Gastroesophageal sphincter (tissue), 4 donors: ENCODE measurements at regions not wholly inside any gene's neighbourhood (a gene's known extent, or its start where the extent isn't known, plus 50 kb on each side); places are given as distances from the start of the nearest gene placed in this dataset.

ENCODE experiments used
- ATAC-seq: fragments of 150-250 bp; one replicate; pipeline ENCODE4 v1.9.1; 2016; ENCODE audit warnings: mild to moderate bottlenecking, moderate library complexity
- H3K27ac ChIP-seq, 4 donors: fragments of 200-600 bp; sonication (generic) in 3 of 4; 1 replicate in 3 of 4; 2 replicates in 1 of 4; pipeline ENCODE4 v1.5.1; 2016 to 2019
- H3K27me3 ChIP-seq: fragments of 200-600 bp; sonication (generic); one replicate; pipeline ENCODE4 v1.5.1; 2019
- H3K36me3 ChIP-seq, 2 donors: fragments of 200-600 bp; sonication (generic); one replicate each; pipeline ENCODE4 v1.5.1; 2019; ENCODE audit warnings: control low read depth in 1 of 2
- H3K4me1 ChIP-seq, 3 donors: fragments of 200-600 bp; sonication (generic); 1 replicate in 2 of 3; 2 replicates in 1 of 3; pipeline ENCODE4 v1.5.1; 2016 to 2019; ENCODE audit warnings: control low read depth in 2 of 3
- H3K4me3 ChIP-seq, 2 donors: fragments of 200-600 bp; sonication (generic); one replicate each; pipeline ENCODE4 v1.5.1; 2019; ENCODE audit warnings: mild to moderate bottlenecking in 1 of 2, moderate library complexity in 1 of 2
- H3K9me3 ChIP-seq, 3 donors: fragments of 200-600 bp; sonication (generic); one replicate each; pipeline ENCODE4 v1.5.1; 2017 to 2019; ENCODE audit warnings: control low read depth in 2 of 3
- EP300 ChIP-seq: sonication (generic); formaldehyde crosslinking; IDR thresholded peaks from one replicate; pipeline ENCODE4 v1.6.1; 2017; ENCODE audit warnings: antibody characterized with exemption, mild to moderate bottlenecking
- POLR2A ChIP-seq, 2 donors: fragments of 450-650 bp; IDR thresholded peaks; one replicate each; pipeline ENCODE4 v1.6.1; 2017; ENCODE audit warnings: antibody characterized with exemption in 2 of 2, mild to moderate bottlenecking in 2 of 2, moderate library complexity in 1 of 2
- POLR2AphosphoS5 ChIP-seq: sonication (generic); formaldehyde crosslinking; IDR thresholded peaks from one replicate; pipeline ENCODE4 v1.6.1; 2017; ENCODE audit warnings: antibody characterized with exemption
- WGBS, 2 donors: methylation state at CpG; one replicate each; pipeline ENCODE4 v1.1.5; 2018; ENCODE audit warnings: low coverage in 1 of 2; 5-methylcytosine and 5-hydroxymethylcytosine counted together
- TF ChIP-seq, protein P1 (sequence below), 4 experiments: fragments of 200-600 bp in 2 of 4; fragments of 450-650 bp in 2 of 4; sonication (generic) in 1 of 4; IDR thresholded peaks; one replicate each; pipeline ENCODE4 v1.5.1; 2017 to 2019; ENCODE audit warnings: antibody characterized with exemption in 4 of 4, mild to moderate bottlenecking in 2 of 4, moderate library complexity in 2 of 4

- TF ChIP-seq EP300, result no peak
- TF ChIP-seq POLR2A (IDR thresholded peaks at IDR 0.05), result no peak
- TF ChIP-seq POLR2AphosphoS5, result peak; percentile 75
- peaks cover 0 to 60% (median 27%) of the 10 kb centered on the region in 3 donors for H3K4me1 ChIP-seq
- no peaks in the 10 kb centered on the region for H3K27me3 ChIP-seq
- H3K36me3 ChIP-seq, result no peaks in the 10 kb centered on the region
- H3K4me3 ChIP-seq, result no peak overlapping the region
- ATAC-seq, result peak; percentile 87
- H3K9me3 ChIP-seq, result no peaks in the 10 kb centered on the region
- WGBS, 2 donors, result no CpG with 5 or more reads among the region's 19 CpGs
- peak overlapping the region; percentile 52 to 92 (median 88) for H3K27ac ChIP-seq
These were observed 65.5 kb upstream of the GPC1 start for GRCh38 chr2:240369801-240370585.

DNA sequence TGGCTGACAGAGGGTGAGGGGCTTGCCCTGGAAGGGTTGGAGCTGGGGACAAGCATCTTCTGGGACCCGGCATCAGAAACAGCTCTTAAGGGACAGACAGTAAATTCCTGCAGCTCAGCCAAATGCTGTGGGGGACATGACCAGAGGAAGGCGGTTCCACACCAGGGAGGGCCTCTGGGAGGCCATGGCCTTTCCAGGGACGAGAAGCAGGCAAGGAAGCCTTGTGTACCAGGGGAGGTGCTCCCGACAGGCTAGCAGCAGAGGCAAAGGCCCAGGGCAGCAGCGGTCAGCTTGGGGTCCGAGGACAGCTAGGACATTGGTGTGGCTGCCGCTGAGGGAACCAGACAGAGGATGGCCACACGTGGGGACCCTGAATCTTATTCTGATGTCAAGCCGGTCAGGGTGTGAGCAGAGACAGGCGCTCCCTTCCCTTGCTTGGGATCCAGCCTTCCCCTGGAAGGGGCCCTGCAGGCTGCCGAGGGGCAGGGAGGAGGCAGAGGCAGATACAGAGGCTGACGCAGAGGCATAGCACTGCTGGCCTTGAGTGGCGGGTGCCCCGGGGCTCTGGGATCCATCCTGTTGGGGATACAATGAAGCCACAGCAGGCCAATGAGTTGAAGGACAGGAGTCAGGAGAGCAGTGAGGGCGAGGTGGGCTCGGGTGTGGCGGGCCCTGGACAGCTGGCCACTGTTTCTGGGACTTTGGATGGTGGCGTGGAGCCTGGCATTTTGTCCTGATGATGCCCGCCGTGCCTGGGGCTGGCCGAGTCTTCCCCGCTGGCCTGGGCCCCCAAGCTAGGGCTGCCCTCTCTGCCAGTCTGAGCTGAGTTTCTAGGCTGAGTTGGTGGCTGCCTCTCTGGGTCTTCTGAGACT is 64.1 kb upstream of the GPC1 start:
- Histone ChIP-seq H3K4me3 (no peak overlapping the region), H3K36me3 (no peaks in the 10 kb centered on the region), H3K27me3 (no peaks in the 10 kb centered on the region), H3K4me1 (peaks cover 0 to 56% (median 28%) of the 10 kb centered on the region in 3 donors), H3K9me3 (no peaks in the 10 kb centered on the region), H3K27ac (peak overlapping the region in 3 of 4 donors; percentile 88 to 92 (median 89))
- no peak for ATAC-seq
- TF ChIP-seq POLR2A (IDR thresholded peaks at IDR 0.05) (no peak), POLR2AphosphoS5 (no peak), EP300 (no peak)
- TF ChIP-seq, protein P1, sequence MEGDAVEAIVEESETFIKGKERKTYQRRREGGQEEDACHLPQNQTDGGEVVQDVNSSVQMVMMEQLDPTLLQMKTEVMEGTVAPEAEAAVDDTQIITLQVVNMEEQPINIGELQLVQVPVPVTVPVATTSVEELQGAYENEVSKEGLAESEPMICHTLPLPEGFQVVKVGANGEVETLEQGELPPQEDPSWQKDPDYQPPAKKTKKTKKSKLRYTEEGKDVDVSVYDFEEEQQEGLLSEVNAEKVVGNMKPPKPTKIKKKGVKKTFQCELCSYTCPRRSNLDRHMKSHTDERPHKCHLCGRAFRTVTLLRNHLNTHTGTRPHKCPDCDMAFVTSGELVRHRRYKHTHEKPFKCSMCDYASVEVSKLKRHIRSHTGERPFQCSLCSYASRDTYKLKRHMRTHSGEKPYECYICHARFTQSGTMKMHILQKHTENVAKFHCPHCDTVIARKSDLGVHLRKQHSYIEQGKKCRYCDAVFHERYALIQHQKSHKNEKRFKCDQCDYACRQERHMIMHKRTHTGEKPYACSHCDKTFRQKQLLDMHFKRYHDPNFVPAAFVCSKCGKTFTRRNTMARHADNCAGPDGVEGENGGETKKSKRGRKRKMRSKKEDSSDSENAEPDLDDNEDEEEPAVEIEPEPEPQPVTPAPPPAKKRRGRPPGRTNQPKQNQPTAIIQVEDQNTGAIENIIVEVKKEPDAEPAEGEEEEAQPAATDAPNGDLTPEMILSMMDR (IDR thresholded peaks at IDR 0.05), result no peak
- WGBS, 2 donors, result 90% methylated on average over 11 of the region's 22 CpGs; no CpG with 5 or more reads in 1 of the 2 donors

DNA sequence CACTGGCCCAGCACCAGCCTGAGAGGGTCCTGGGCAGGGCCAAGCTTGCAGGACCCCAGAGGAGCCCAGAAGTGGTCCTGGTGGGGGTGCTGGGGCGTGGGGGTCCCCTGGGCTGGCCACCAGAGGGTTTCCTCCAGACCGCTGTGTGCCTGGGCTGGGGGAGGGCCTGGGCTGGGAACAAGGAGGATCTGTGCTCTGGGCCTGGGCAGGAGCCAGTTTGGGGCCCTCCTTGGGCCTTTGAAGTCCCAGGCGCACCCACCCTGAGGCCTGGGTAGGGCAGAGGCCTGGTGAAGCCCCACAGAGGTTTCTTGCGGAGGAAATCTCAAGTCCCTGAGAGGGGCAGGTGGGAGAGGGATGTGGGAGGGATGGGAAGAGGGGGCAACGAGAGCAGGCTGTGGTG is 63.4 kb upstream of the GPC1 start:
- no peaks in the 10 kb centered on the region for H3K36me3 ChIP-seq
- no CpG with 5 or more reads among the region's 5 CpGs for WGBS, 2 donors
- peak overlapping the region in 3 of 4 donors; percentile 6 to 89 (median 88) for H3K27ac ChIP-seq
- TF ChIP-seq, protein P1 (IDR thresholded peaks at IDR 0.05), result no peak
- TF ChIP-seq POLR2AphosphoS5 (no peak), EP300 (no peak), POLR2A (IDR thresholded peaks at IDR 0.05) (no peak)
- H3K9me3 ChIP-seq, result no peaks in the 10 kb centered on the region
- H3K4me3 ChIP-seq, result no peak overlapping the region
- H3K4me1 ChIP-seq, result peaks cover 0 to 56% (median 28%) of the 10 kb centered on the region in 3 donors
- ATAC-seq, result no peak
- no peaks in the 10 kb centered on the region for H3K27me3 ChIP-seq

DNA sequence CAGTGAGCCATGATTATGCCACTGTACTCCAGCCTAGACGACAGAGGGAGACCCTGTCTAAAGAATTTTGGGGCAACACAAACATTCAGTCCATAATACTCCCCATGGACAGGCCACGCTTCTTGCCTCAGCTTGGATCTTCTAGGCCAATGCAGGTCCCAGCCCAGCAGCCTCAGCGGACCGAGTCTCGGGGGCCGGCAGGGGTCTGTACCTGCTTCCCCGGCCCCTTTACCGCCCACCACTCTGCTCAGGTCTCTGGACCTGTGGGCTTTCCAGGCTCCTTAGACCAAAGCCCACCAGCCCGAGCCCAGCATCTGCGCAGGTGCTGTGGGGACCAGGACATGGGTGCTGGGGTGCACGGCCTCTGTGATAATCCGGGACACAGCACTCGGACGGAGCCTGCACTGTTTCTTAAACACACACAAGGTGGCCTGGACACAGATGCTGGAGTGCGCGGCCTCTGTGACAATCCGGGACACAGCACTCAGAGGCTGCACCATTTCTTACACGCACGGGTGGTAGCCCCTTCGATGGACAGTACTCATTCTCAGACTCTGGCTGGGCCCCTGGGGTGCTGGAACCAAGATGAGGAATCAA is 62.1 kb upstream of the GPC1 start:
- WGBS, 2 donors, result 100% methylated on average over 4 of the region's 20 CpGs; no CpG with 5 or more reads in 1 of the 2 donors
- TF ChIP-seq POLR2AphosphoS5 (no peak), EP300 (no peak), POLR2A (IDR thresholded peaks at IDR 0.05) (no peak)
- TF ChIP-seq, protein P1 (IDR thresholded peaks at IDR 0.05), result no peak
- H3K27me3 ChIP-seq, result no peaks in the 10 kb centered on the region
- H3K36me3 ChIP-seq, result no peaks in the 10 kb centered on the region
- ATAC-seq, result no peak
- no peaks in the 10 kb centered on the region for H3K9me3 ChIP-seq
- H3K4me1 ChIP-seq, result peaks cover 0 to 56% (median 28%) of the 10 kb centered on the region in 3 donors
- H3K4me3 ChIP-seq, result no peak overlapping the region
- H3K27ac ChIP-seq, result peak overlapping the region in 3 of 4 donors; percentile 80 to 85 (median 80)
